Tibial nerve (tissue), 3 donors: ENCODE measurements at regions not wholly inside any gene's neighbourhood (a gene's known extent, or its start where the extent isn't known, plus 50 kb on each side); places are given as distances from the start of the nearest gene placed in this dataset.

Experiments used
- POLR2A ChIP-seq, 2 donors: fragments of 450-650 bp; IDR thresholded peaks; one replicate each; pipeline ENCODE4 v1.6.1; 2017; ENCODE audit warnings: antibody characterized with exemption in 2 of 2, mild to moderate bottlenecking in 2 of 2, moderate library complexity in 2 of 2
- TF ChIP-seq, protein P1 (sequence below), 5 experiments: fragments of 200-600 bp in 3 of 5; fragments of 450-650 bp in 2 of 5; sonication (generic) in 3 of 5; IDR thresholded peaks; one replicate each; pipeline ENCODE4 v1.5.1; 2016 to 2019; ENCODE audit warnings: antibody characterized with exemption in 5 of 5, mild to moderate bottlenecking in 3 of 5, moderate library complexity in 2 of 5

DNA sequence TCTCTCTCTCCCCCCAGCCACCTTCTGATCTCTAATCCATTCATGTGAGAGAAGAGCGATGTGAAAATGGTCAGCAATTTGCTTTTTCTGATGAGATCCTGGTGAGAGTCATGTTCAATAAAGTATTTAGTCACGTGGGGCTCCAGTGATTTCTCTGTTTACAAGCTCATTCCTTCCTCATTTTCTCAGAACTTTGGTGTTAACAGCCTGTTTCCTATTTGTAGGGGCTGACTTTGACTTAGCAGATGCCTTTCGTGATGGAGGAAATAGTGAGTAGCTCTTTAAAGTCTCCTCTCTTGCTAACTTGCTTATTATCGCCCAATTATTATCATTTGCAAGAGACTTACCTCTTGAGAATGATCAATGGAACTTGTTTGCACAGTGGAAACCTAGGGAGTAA, 72.6 kb upstream of the CD99 start:
- TF ChIP-seq, protein P1, sequence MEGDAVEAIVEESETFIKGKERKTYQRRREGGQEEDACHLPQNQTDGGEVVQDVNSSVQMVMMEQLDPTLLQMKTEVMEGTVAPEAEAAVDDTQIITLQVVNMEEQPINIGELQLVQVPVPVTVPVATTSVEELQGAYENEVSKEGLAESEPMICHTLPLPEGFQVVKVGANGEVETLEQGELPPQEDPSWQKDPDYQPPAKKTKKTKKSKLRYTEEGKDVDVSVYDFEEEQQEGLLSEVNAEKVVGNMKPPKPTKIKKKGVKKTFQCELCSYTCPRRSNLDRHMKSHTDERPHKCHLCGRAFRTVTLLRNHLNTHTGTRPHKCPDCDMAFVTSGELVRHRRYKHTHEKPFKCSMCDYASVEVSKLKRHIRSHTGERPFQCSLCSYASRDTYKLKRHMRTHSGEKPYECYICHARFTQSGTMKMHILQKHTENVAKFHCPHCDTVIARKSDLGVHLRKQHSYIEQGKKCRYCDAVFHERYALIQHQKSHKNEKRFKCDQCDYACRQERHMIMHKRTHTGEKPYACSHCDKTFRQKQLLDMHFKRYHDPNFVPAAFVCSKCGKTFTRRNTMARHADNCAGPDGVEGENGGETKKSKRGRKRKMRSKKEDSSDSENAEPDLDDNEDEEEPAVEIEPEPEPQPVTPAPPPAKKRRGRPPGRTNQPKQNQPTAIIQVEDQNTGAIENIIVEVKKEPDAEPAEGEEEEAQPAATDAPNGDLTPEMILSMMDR (IDR thresholded peaks at IDR 0.05), result no peak
- no peak for TF ChIP-seq POLR2A (IDR thresholded peaks at IDR 0.05)
